Thoracic aorta (tissue), 2 donors: ENCODE measurements at regions not wholly inside any gene's neighbourhood (a gene's known extent, or its start where the extent isn't known, plus 50 kb on each side); places are given as distances from the start of the nearest gene placed in this dataset.
A peak's percentile ranks its signal among the peaks of the same experiment; 100 is the strongest.

Source experiments
- ATAC-seq: fragments of 150-250 bp; one replicate; pipeline ENCODE4 v1.8.0; 2017; ENCODE audit warnings: low read depth; ENCODE audit not compliant: insufficient number of reproducible peaks, low FRiP score
- DNase-seq: peaks from one replicate; pipeline ENCODE4 v3.0.0-alpha.2; 2020; ENCODE audit warnings: low spot score
- H3K27ac ChIP-seq, 2 donors: fragments of 200-600 bp; sonication (generic); 1 replicate in 1 of 2; 2 replicates in 1 of 2; pipeline ENCODE4 v1.5.1; 2016; ENCODE audit warnings: mild to moderate bottlenecking in 2 of 2, moderate library complexity in 2 of 2
- H3K27me3 ChIP-seq: fragments of 200-600 bp; sonication (generic); replicated peaks from 2 replicates; pipeline ENCODE4 v1.6.0; 2016; ENCODE audit warnings: mild to moderate bottlenecking; ENCODE audit not compliant: insufficient read depth
- H3K36me3 ChIP-seq: fragments of 200-600 bp; sonication (generic); one replicate; pipeline ENCODE4 v1.5.1; 2016
- H3K4me1 ChIP-seq, 2 donors: fragments of 200-600 bp; sonication (generic); 1 replicate in 1 of 2; 2 replicates in 1 of 2; pipeline versions ENCODE4 v1.5.1 to v1.6.0; 2016; ENCODE audit warnings: low read depth in 2 of 2, mild to moderate bottlenecking in 1 of 2; ENCODE audit not compliant: control insufficient read depth in 1 of 2
- H3K4me3 ChIP-seq: fragments of 200-600 bp; sonication (generic); 2 replicates; pipeline ENCODE4 v1.5.1; 2016; ENCODE audit warnings: mild to moderate bottlenecking
- H3K9me3 ChIP-seq: fragments of 200-600 bp; sonication (generic); 2 replicates; pipeline ENCODE4 v1.5.1; 2016
- CTCF ChIP-seq: fragments of 200-600 bp; sonication (generic); IDR thresholded peaks from one replicate; pipeline ENCODE4 v1.5.1; 2019; ENCODE audit warnings: antibody characterized with exemption

DNA sequence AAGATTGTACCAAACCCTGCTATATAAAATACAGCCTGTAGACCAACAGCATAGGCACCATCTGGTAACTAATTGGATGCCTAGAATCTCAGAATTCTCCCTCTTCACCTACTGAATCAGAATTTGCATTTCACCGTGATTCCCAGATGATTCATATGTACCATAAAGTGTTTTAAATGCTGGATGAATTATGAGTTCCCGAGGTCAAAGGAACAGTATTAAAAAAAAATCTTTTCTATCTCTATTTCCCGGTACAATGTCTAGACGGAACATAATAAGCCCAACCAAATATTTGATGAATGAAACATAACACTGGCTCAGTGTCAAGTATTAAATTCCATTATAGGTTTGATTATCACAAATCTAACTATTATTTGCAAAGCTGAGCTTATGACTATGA, 280.0 kb downstream of the ANKRD50 start:
- ATAC-seq = no peak

GRCh38 chr4:124433044-124433443, 279.5 kb downstream of the ANKRD50 start:
- ATAC-seq (no peak), DNase-seq (no peak)
- no peak for TF ChIP-seq CTCF
- Histone ChIP-seq H3K4me3 (no peak overlapping the region), H3K27ac (peak overlapping the region in 1 of 2 donors; percentile 44), H3K36me3 (no peaks in the 10 kb centered on the region), H3K9me3 (no peaks in the 10 kb centered on the region), H3K4me1 (peaks cover 4 to 9% of the 10 kb centered on the region in 2 donors), H3K27me3 (no peaks in the 10 kb centered on the region)

More for the DNA sequence above, 280.0 kb downstream of the ANKRD50 start:
- H3K36me3 ChIP-seq = no peaks in the 10 kb centered on the region
- H3K27me3 ChIP-seq = no peaks in the 10 kb centered on the region
- no peaks in the 10 kb centered on the region for H3K9me3 ChIP-seq
- H3K4me1 ChIP-seq = peaks cover 4 to 9% of the 10 kb centered on the region in 2 donors
- TF ChIP-seq CTCF = no peak
- no peak overlapping the region for H3K27ac ChIP-seq
- H3K4me3 ChIP-seq = no peak overlapping the region
- DNase-seq = no peak

DNA sequence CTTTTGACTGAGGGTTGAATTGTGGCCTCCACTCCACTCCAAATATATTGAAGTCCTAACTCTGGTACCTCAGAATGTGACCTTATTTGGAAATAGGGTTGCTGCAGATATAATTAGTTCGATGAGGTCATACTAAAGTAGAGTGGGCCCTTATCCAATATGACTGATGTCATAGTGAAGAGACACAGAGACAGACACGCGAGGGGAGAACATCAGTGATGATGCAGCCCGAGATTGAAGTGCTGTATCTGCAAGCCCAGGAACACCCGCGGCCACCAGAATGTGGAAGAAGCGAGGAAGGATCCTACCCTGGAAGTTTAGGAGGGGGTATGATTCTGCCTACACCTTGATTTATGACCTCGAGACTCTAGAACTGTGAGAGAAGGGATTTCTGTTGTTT, 279.0 kb downstream of the ANKRD50 start:
- Histone ChIP-seq H3K27ac (peak overlapping the region in 1 of 2 donors; percentile 44), H3K27me3 (no peaks in the 10 kb centered on the region), H3K4me1 (peaks cover 4 to 9% of the 10 kb centered on the region in 2 donors), H3K9me3 (no peaks in the 10 kb centered on the region), H3K4me3 (no peak overlapping the region), H3K36me3 (no peaks in the 10 kb centered on the region)
- ATAC-seq (no peak), DNase-seq (no peak)
- TF ChIP-seq CTCF = no peak

- no peak overlapping the region for H3K27ac ChIP-seq
- H3K4me1 ChIP-seq = peaks cover 4 to 9% of the 10 kb centered on the region in 2 donors
- H3K9me3 ChIP-seq = no peaks in the 10 kb centered on the region
- ATAC-seq = no peak
- H3K4me3 ChIP-seq = no peak overlapping the region
- H3K27me3 ChIP-seq = no peaks in the 10 kb centered on the region
- DNase-seq = no peak
- no peaks in the 10 kb centered on the region for H3K36me3 ChIP-seq
- TF ChIP-seq CTCF = no peak
Observed at GRCh38 chr4:124435274-124435950, 277.1 kb downstream of the ANKRD50 start.

GRCh38 chr4:124437853-124438495, 274.6 kb downstream of the ANKRD50 start:
- Histone ChIP-seq H3K9me3 (no peaks in the 10 kb centered on the region), H3K36me3 (no peaks in the 10 kb centered on the region), H3K4me3 (no peak overlapping the region), H3K27ac (no peak overlapping the region), H3K4me1 (peaks cover 0 to 3% of the 10 kb centered on the region in 2 donors), H3K27me3 (no peaks in the 10 kb centered on the region)
- no peak for ATAC-seq
- no peak for TF ChIP-seq CTCF
- DNase-seq = no peak
